HG03432 (cell line): ENCODE measurements at regions not wholly inside any gene's neighbourhood (a gene's known extent, or its start where the extent isn't known, plus 50 kb on each side); places are given as distances from the start of the nearest gene placed in this dataset.
"Not testable (repeated sequence)": the region's sequence is repeated elsewhere in the genome, so short reads cannot be mapped to it uniquely, and the experiment has no call there.

Source experiments
- ATAC-seq: cut with Tn5 transposase; IDR thresholded peaks from one replicate; pipeline ENCODE4 v1.9.1; 2021; ENCODE audit warnings: mild to moderate bottlenecking, moderate library complexity; ENCODE audit not compliant: unreplicated experiment

DNA sequence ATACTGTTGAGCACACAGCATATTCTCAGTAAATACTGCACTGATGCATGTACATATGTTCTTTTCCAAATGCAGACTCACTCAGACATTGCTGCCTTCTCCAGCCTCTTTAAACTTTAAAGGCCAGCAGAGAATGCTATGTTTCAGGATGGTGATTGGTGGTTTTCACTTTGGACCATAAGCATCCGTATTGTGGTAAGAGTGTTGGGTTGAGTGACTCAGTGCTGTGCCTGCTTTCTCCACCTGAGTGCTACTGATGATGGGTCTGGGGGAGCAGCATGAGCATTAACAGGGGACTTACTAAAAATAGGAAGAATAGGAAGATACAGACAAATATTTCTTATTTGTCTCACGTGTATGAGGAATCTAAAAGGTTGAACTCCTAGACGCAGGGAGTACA is 56.3 kb upstream of the ZNF92 start:
- ATAC-seq = no peak

GRCh38 chr7:65310761-65311160 is 62.9 kb upstream of the ZNF92 start:
- no peak for ATAC-seq

DNA sequence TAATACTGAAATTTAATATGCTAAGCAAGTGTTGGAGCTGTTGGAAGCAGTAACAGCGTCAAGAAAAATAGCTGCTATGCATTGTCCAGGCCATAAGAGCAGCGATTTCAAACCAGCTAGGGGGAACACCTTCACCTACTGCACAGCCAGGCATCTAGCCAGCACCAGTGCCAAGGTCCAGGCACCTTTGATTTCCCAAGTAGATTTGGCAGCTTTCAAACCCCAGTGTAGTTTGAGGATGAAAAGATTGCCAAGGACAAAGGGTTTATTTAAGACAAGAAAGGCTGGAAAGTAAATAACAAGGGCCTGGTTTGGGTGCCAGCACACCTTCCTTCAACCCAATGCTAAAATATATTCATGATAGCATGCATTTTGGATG is 65.4 kb upstream of the ZNF92 start:
- ATAC-seq = no peak

- ATAC-seq = peak; percentile 76
These were observed 65.9 kb upstream of the ZNF92 start for GRCh38 chr7:65307651-65308299.

DNA sequence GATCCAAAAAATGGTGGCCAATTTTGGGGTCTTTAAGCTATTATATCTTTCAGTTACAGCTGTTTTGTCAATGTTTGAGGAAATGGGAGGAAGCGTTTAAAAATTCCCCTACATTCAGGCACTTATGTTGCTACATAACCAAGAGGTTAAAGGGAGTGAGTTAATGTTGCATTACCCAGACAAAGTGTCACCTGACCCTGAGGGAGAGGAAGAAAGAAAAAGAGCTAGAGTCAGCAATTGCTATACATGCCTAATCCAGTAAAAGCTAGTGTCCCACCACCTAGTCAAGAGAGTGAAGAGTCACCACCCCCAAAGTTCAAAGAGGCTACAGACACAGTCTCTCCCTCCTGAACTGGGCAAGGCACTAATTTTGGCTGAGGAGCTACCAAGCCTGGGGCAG is 69.5 kb upstream of the ZNF92 start:
- ATAC-seq = no peak

GRCh38 chr7:65302883-65303282 is 70.8 kb upstream of the ZNF92 start:
- ATAC-seq = no peak

DNA sequence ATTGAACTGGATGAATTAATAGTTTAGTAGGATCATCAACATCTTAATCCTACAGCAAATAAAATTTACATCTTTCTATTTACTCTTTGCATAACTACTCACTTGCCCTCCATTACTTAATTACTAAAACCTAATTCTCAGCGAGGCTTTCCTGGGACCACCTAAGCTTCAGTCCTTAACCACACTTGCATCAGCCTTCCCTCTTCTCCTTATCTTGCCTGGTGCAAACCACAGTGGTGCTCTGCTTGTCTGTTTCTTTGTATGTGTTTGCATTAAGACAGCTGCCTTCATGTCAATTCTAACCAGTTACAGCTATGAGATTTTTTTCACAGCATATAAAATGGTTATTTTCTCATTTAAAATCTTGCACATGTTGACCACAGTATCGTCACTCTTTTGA is 72.6 kb upstream of the ZNF92 start:
- ATAC-seq = no peak

DNA sequence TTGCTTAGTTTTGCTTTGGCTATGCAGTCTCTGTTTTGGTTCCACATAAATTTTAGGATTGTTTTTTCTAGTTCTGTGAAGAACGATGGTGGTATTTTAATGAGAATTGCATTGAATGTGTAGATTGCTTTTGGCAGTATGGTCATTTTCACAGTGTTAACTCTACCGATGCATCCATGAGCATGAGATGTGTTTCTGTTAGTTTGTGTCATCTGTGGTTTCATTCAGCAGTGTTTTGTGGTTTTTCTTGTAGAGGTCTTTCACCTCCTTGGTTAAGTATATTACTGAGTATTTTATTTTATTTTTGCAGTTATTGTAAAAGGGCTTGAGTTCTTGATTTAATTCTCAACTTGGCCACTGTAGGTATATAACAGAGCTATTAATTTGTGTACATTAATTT is 78.2 kb upstream of the ZNF92 start:
- no peak for ATAC-seq

DNA sequence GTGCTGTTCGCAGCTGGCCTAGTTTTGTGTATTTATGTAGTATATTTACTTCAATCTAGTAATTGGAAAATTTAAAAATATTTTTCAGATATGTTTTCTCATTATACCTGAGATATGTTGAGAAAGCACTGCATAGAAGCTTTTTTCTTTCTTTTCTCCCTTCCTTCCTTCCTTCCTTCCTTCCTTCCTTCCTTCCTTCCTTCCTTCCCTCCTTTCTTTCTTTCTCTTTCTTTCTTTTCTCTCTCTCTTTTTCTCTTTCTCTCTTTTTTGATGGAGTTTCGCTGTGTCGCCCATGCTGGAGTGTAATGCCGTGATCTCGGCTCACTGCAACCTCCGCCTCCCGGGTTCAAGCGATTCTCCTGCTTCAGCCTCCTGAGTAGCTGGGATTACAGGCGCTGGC is 83.3 kb upstream of the ZNF92 start:
- ATAC-seq = not testable (repeated sequence)

GRCh38 chr7:65287023-65287422 is 86.6 kb upstream of the ZNF92 start:
- no peak for ATAC-seq

DNA sequence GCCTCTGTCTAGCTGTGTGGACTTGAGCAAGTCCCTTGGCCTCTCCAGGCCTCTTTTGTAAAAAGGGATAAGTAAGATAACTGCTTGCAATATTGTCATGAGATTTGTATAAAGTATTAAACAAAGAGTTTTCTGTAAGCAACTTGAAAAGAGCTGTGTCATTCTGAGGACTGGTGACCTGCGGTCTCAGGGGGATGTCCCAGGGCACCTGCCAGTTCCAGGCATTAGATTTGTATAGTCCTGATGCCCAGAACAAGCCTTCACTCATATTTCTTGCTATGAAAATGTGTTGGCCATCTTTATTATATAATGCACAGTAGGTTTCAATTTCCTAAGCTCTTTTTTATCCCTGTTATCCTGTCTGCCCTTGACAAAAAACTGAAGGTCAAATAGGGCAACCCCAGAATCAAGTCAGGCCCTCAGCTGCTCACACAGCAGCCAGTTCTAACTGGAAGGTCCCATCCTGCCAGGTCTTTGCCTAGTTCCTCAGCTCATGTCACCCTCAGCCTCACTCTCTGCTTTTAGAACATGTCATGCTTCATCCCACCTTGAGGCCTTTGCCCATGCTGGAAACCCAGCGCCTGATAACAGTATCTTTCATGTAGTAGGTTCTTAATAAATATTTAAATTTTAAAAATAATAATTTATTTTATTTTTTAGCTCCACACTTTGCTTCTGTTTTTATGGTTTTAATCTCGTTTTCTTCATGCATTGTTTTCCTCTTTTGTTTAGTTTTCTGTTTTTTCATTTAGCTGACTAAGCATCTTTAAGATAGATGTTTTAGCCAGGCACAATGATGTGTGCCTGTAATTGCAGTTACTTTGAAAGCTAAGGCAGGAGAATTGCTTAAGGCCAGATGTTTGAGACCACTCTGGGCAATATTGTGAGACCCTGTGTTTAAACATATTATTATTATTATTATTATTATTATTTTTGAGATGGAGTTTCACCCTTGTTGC is 87.5 kb upstream of the ZNF92 start:
- peak; percentile 84 for ATAC-seq

GRCh38 chr7:65285241-65285640 is 88.4 kb upstream of the ZNF92 start:
- not testable (repeated sequence) for ATAC-seq

GRCh38 chr7:65279795-65280194 is 93.9 kb upstream of the ZNF92 start:
- ATAC-seq = no peak

GRCh38 chr7:65276822-65277221 is 96.8 kb upstream of the ZNF92 start:
- ATAC-seq = no peak

DNA sequence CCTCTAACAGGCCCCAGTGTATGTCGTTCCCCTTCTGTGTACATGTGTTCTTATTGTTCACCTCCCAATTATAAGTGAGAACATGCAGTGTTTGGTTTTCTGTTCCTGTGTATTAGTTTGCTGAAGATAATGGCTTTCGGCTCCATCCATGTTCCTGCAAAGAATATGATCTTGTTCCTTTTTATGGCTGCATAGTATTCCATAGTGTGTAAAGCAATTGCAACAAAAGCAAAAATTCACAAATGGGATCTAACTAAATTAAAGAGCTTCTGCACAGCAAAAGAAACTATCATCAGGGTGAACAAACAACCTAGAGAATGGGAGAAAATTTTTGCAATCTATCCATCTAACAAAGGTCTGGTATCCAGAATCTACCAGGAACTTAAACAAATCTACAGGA is 102.2 kb upstream of the ZNF92 start:
- ATAC-seq = not testable (repeated sequence)

DNA sequence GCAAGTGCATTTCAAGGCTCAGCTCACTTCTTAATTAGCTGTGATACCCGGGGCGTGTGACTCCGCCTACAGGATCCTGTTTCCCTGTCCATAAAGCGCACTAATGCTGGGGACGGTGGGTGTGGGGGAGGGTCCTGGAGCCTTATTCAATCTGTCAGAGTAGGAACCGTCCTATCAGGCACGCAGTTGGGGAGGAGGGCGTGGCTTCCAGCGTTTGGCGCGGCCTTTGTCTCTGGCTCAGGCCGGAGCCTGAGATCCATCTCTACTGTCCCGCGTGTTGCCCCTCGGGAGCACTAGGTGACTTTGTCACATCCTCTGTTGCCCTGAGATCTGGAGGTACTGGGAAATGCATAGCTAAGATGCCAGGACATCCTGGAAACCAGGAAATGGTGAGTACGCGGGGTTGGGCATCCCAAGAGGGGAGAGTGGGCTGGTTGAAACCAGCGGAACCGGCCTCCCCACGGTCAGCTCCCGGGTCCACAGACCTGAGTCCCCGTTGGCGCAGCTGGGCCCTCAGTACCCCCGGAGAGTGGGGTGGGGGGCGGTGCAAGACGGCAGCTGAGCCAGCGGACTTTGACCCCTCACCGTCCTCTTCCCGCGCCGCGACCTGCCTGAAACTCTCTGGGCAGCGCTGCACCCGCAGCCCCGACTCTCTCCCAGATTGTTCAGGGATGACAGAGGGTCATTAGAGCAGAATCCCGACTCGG is 104.4 kb upstream of the ZNF92 start:
- peak; percentile 96 for ATAC-seq

- ATAC-seq = no peak
These were observed 104.9 kb upstream of the ZNF92 start for GRCh38 chr7:65268782-65269149.

DNA sequence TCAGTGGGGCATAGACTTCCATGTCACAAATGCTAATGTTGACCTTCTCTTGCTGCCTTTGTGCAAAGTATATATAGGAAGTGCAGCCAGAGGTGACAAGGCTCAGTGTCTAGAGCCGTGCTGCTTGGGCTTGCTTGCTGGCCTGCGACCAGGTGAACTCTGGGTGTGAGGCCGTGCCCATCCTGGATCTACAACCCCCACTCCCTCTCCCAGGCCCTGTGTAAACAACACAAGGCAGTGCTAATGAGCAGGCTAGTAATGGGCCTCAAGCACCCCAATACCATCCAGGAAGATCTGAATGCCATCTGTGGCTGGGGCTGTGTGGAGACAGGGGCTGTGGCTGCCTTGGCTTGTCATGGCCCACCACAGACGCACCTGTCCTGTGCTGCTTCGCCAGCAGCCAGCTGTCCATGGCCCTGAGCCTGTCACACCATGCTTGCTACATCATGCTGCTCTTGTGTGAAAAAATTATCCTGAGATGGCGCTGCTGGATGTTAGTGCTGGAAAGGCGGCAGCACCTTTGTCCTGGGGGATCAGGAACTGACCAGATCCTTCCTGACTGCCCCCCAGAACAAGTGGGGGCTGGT is 107.6 kb upstream of the ZNF92 start:
- no peak for ATAC-seq

- no peak for ATAC-seq
These were observed 109.4 kb upstream of the ZNF92 start for GRCh38 chr7:65264258-65264657.

DNA sequence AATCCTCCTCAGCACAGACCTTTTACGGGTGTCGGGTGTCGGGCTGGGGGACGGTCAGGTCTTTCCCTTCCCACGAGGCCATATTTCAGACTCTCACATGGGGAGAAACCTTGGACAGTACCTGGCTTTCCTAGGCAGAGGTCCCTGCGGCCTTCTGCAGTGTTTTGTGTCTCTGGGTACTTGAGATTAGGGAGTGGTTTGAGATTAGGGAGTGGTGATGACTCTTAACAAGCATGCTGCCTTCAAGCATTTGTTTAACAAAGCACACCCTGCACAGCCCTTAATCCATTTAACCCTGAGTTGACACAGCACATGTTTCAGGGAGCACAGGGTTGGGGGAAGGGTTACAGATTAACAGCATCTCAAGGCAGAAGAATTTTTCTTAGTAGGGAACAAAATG is 113.0 kb upstream of the ZNF92 start:
- ATAC-seq = not testable (repeated sequence)

DNA sequence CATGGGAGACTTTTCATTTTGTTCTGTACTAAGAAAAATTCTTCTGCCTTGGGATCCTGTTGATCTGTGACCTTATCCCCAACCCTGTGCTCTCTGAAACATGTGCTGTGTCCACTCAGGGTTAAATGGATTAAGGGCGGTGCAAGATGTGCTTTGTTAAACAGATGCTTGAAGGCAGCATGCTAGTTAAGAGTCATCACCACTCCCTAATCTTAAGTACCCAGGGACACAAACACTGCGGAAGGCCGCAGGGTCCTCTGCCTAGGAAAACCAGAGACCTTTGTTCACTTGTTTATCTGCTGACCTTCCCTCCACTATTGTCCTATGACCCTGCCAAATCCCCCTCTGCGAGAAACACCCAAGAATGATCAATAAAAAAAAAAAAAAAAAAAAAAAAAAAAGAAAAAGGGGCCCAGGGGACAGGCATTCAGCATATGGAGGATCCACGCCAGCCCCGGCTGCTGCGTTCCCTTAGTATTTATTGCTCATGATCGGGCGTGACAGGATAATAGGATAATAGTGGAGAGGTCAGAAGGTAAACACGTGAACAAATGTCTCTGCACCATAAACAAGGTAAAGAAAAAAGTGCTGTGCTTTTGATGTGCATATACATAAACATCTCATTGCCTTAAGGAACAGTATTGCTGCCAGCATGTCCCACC is 113.7 kb upstream of the ZNF92 start:
- ATAC-seq = not testable (repeated sequence)
